HCT116 (cell line): ENCODE measurements at regions not wholly inside any gene's neighbourhood (a gene's known extent, or its start where the extent isn't known, plus 50 kb on each side); places are given as distances from the start of the nearest gene placed in this dataset.

Source experiments
- ATAC-seq: fragments of 200-7000 bp; cut with Tn5 transposase; 2 replicates; pipeline ENCODE4 v1.9.1; 2020; ENCODE audit warnings: mild to moderate bottlenecking, moderate library complexity
- BruUV-seq: library from RNA; stranded (reverse); fragments of 400-500 nt; replicated peaks from 2 replicates; lab custom pipeline; 2021; lab: Mats Ljungman, UMichigan
- CTCF ChIA-PET: fragments of 300-600 bp; sonication (Branson Sonifier 250); formaldehyde crosslinking; loops from one replicate; lab custom pipeline; 2021; ENCODE audit warnings: antibody characterized with exemption; lab: Charles Lee
- POLR2A ChIA-PET: fragments of 300-600, 350-600 bp; sonication (Branson Sonifier 250); formaldehyde crosslinking; loops from one replicate; lab custom pipeline; 2021; ENCODE audit warnings: antibody characterized with exemption; lab: Charles Lee
- RAD21 ChIA-PET, 2 experiments: fragments of 300-600 bp; sonication (Branson Sonifier 250); formaldehyde crosslinking; loops; one replicate each; lab custom pipeline; 2023; ENCODE audit warnings: low total read pairs in 2 of 2; ENCODE audit not compliant: uncharacterized antibody in 2 of 2, unreplicated experiment in 2 of 2, low non-redundant PET in 1 of 2; lab: Charles Lee
- DNase-seq: peaks from one replicate; pipeline ENCODE4 v3.0.0-alpha.2; 2010; ENCODE audit warnings: low read depth, low spot score
- H2AFZ ChIP-seq: fragments of 200-600 bp; shearing (Covaris generic), sonication (generic); 2 replicates; pipeline ENCODE4 v1.6.1; 2017; ENCODE audit warnings: low read depth, mixed run types, mixed read lengths, antibody characterized with exemption, low read length; ENCODE audit not compliant: poor library complexity, severe bottlenecking
- H3K27ac ChIP-seq: 2 replicates; pipeline ENCODE4 v1.5.1; 2012; ENCODE audit warnings: low read depth, low read length
- H3K27me3 ChIP-seq: fragments of 200-600 bp; sonication (generic); 2 replicates; pipeline ENCODE4 v1.6.1; 2016; ENCODE audit warnings: mixed run types, low read length, mixed read lengths; ENCODE audit not compliant: insufficient read depth
- H3K36me3 ChIP-seq, 2 experiments: fragments of 200-500 bp in 1 of 2; fragments of 200-600 bp in 1 of 2; sonication (Bioruptor generic) in 1 of 2; sonication (generic) in 1 of 2; 2 replicates each; pipeline versions ENCODE4 v1.5.1 to v1.6.1; 2014 to 2016; ENCODE audit warnings: low read length in 2 of 2, inconsistent platforms in 1 of 2, mixed read lengths in 1 of 2, mixed run types in 1 of 2; ENCODE audit not compliant: insufficient read depth in 2 of 2, control insufficient read depth in 1 of 2
- H3K4me1 ChIP-seq, 2 experiments: fragments of 200-600 bp in 1 of 2; sonication (generic) in 1 of 2; 2 replicates each; pipeline versions ENCODE4 v1.5.1 to v1.6.1; 2012 to 2017; ENCODE audit warnings: low read length in 2 of 2, inconsistent platforms in 1 of 2, mild to moderate bottlenecking in 1 of 2, mixed read lengths in 1 of 2, mixed run types in 1 of 2, moderate library complexity in 1 of 2; ENCODE audit not compliant: insufficient read depth in 2 of 2, control insufficient read depth in 1 of 2
- H3K4me2 ChIP-seq: fragments of 200-600 bp; sonication (generic); 2 replicates; pipeline ENCODE4 v1.6.1; 2017; ENCODE audit warnings: mixed run types, low read length, mixed read lengths
- H3K4me3 ChIP-seq, 2 experiments: fragments of 200-600 bp in 1 of 2; sonication (generic) in 1 of 2; replicated peaks in 1 of 2; 2 replicates each; pipeline ENCODE4 v1.5.1; 2011 to 2016; ENCODE audit warnings: low read length in 2 of 2, control low read depth in 1 of 2, low read depth in 1 of 2, mild to moderate bottlenecking in 1 of 2, mixed read lengths in 1 of 2, mixed run types in 1 of 2
- H3K79me2 ChIP-seq: fragments of 200-600 bp; sonication (generic); 2 replicates; pipeline ENCODE4 v1.6.1; 2017; ENCODE audit warnings: mild to moderate bottlenecking, mixed run types, low read length, moderate library complexity, mixed read lengths; ENCODE audit not compliant: insufficient read depth
- H3K9ac ChIP-seq: fragments of 200-600 bp; sonication (generic); 2 replicates; pipeline ENCODE4 v1.6.1; 2016; ENCODE audit warnings: low read length, mixed read lengths
- H3K9me2 ChIP-seq: fragments of 200-600 bp; sonication (generic), shearing (Covaris generic); 2 replicates; pipeline ENCODE4 v1.6.1; 2017; ENCODE audit warnings: mixed run types, mild to moderate bottlenecking, moderate library complexity; ENCODE audit not compliant: insufficient read depth
- H3K9me3 ChIP-seq, 2 experiments: fragments of 200-500 bp in 1 of 2; fragments of 200-600 bp in 1 of 2; sonication (Bioruptor generic) in 1 of 2; sonication (generic) in 1 of 2; 2 replicates each; pipeline ENCODE4 v1.6.1; 2014 to 2017; ENCODE audit warnings: low read length in 2 of 2, mixed read lengths in 2 of 2, inconsistent platforms in 1 of 2, low read depth in 1 of 2, mild to moderate bottlenecking in 1 of 2, mixed run types in 1 of 2, moderate library complexity in 1 of 2; ENCODE audit not compliant: control insufficient read depth in 1 of 2, insufficient read depth in 1 of 2
- H4K20me1 ChIP-seq: fragments of 200-600 bp; sonication (generic), shearing (Covaris generic); 2 replicates; pipeline ENCODE4 v1.6.1; 2017; ENCODE audit warnings: mixed run types, mild to moderate bottlenecking, moderate library complexity; ENCODE audit not compliant: insufficient read depth
- CBX3 ChIP-seq: IDR thresholded peaks from 2 replicates; pipeline ENCODE4 v1.6.1; 2012; ENCODE audit warnings: low read depth
- CEBPB ChIP-seq: IDR thresholded peaks from 2 replicates; pipeline ENCODE4 v1.6.1; 2012; ENCODE audit warnings: low read depth
- EGR1 ChIP-seq: IDR thresholded peaks from 2 replicates; pipeline ENCODE4 v1.6.1; 2012; ENCODE audit warnings: low read depth
- ELF1 ChIP-seq: IDR thresholded peaks from 2 replicates; pipeline ENCODE4 v1.6.1; 2012; ENCODE audit warnings: low read depth, borderline replicate concordance
- EZH2 ChIP-seq: fragments of 200-600 bp; sonication (generic); IDR thresholded peaks from 2 replicates; pipeline ENCODE4 v1.6.1; 2017; ENCODE audit warnings: antibody characterized with exemption, mixed run types
- EZH2phosphoT487 ChIP-seq: fragments of 200-600 bp; IDR thresholded peaks from 2 replicates; pipeline ENCODE4 v1.6.1; 2018; ENCODE audit warnings: antibody characterized with exemption, borderline replicate concordance
- FOSL1 ChIP-seq: IDR thresholded peaks from 2 replicates; pipeline ENCODE4 v1.6.1; 2012; ENCODE audit warnings: low read depth
- POLR2A ChIP-seq: IDR thresholded peaks from 2 replicates; pipeline ENCODE4 v1.7.0; 2011; ENCODE audit warnings: borderline replicate concordance; ENCODE audit not compliant: insufficient read depth, insufficient read length; ENCODE audit errors: extremely low read depth
- RAD21 ChIP-seq: IDR thresholded peaks from 2 replicates; pipeline ENCODE4 v1.6.1; 2012; ENCODE audit warnings: low read depth, mild to moderate bottlenecking
- SIN3A ChIP-seq: IDR thresholded peaks from 2 replicates; pipeline ENCODE4 v1.6.1; 2012; ENCODE audit warnings: low read depth
- SP1 ChIP-seq: IDR thresholded peaks from 2 replicates; pipeline ENCODE4 v1.6.1; 2012; ENCODE audit warnings: low read depth
- SRF ChIP-seq: IDR thresholded peaks from 2 replicates; pipeline ENCODE4 v1.6.1; 2012; ENCODE audit warnings: low read depth
- TCF7L2 ChIP-seq: IDR thresholded peaks from 2 replicates; pipeline ENCODE4 v1.7.0; 2011; ENCODE audit warnings: borderline replicate concordance, inconsistent platforms; ENCODE audit not compliant: insufficient read depth, insufficient read length; ENCODE audit errors: extremely low read depth
- YY1 ChIP-seq: IDR thresholded peaks from 2 replicates; pipeline ENCODE4 v1.6.1; 2011; ENCODE audit warnings: low read length, low read depth, moderate library complexity, mild to moderate bottlenecking; ENCODE audit not compliant: insufficient replicate concordance; ENCODE audit errors: extremely low read depth
- ZFX ChIP-seq: fragments of 450-650 bp; IDR thresholded peaks from 2 replicates; pipeline ENCODE4 v1.6.1; 2017
- ZNF274 ChIP-seq: fragments of 200-500 bp; sonication (Bioruptor generic); IDR thresholded peaks from 2 replicates; pipeline ENCODE4 v1.6.1; 2014; ENCODE audit warnings: mild to moderate bottlenecking, low read depth, low read length, inconsistent platforms
- intact Hi-C: fragments of 100-400 bp; cut with micrococcal nuclease; formaldehyde crosslinking; loops from 2 replicates; pipeline ENCODE4 v1.10.0; 2022
- TF ChIP-seq, protein P1 (sequence below): IDR thresholded peaks from 2 replicates; pipeline ENCODE4 v1.6.1; 2011; ENCODE audit warnings: mild to moderate bottlenecking, low read length, moderate library complexity; ENCODE audit not compliant: insufficient replicate concordance; ENCODE audit errors: extremely low read depth
- TF ChIP-seq, protein P2 (sequence below): IDR thresholded peaks from 2 replicates; pipeline ENCODE4 v1.6.1; 2012
- TF ChIP-seq, protein P3 (sequence below): IDR thresholded peaks from 2 replicates; pipeline ENCODE4 v1.6.1; 2012; ENCODE audit warnings: low read depth
- TF ChIP-seq, protein P4 (sequence below): IDR thresholded peaks from 2 replicates; pipeline ENCODE4 v1.6.1; 2012

DNA sequence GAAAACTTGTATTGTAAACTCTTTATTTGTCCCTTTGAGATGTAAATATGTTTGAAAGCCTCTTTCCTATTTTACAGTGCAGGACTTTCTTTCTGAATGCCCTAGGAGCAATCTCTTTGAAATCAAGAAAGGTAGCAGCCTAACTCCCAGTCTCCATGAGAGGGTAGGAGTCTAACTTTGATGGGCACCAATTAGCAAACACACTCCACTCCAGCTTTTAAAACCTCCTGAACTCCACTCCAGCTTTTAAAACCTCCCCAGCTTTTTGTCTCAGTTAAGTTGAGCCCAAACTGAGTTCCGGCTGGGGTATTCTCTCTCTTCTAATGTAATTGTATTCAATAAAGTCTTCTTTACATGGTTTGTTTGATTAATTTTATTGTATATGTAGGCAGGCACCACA is 493.7 kb upstream of the CDH7 start:
- POLR2A ChIA-PET = no interaction called here
- H3K79me2 ChIP-seq = no peaks in the 10 kb centered on the region
- no peaks in the 10 kb centered on the region for H3K4me1 ChIP-seq
- no peaks in the 10 kb centered on the region for H3K9me2 ChIP-seq
- H3K27ac ChIP-seq = no peak overlapping the region
- TF ChIP-seq SIN3A (no peak), SRF (no peak), EZH2 (no peak), SP1 (no peak), ZNF274 (no peak), POLR2A (no peak), EGR1 (no peak), CBX3 (no peak), FOSL1 (no peak), TCF7L2 (no peak), ZFX (no peak), RAD21 (no peak), CEBPB (no peak), YY1 (no peak), EZH2phosphoT487 (no peak), ELF1 (no peak)
- TF ChIP-seq, protein P1, sequence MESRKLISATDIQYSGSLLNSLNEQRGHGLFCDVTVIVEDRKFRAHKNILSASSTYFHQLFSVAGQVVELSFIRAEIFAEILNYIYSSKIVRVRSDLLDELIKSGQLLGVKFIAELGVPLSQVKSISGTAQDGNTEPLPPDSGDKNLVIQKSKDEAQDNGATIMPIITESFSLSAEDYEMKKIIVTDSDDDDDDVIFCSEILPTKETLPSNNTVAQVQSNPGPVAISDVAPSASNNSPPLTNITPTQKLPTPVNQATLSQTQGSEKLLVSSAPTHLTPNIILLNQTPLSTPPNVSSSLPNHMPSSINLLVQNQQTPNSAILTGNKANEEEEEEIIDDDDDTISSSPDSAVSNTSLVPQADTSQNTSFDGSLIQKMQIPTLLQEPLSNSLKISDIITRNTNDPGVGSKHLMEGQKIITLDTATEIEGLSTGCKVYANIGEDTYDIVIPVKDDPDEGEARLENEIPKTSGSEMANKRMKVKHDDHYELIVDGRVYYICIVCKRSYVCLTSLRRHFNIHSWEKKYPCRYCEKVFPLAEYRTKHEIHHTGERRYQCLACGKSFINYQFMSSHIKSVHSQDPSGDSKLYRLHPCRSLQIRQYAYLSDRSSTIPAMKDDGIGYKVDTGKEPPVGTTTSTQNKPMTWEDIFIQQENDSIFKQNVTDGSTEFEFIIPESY = no peak
- TF ChIP-seq, protein P2, sequence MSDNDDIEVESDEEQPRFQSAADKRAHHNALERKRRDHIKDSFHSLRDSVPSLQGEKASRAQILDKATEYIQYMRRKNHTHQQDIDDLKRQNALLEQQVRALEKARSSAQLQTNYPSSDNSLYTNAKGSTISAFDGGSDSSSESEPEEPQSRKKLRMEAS = no peak
- TF ChIP-seq, protein P3, sequence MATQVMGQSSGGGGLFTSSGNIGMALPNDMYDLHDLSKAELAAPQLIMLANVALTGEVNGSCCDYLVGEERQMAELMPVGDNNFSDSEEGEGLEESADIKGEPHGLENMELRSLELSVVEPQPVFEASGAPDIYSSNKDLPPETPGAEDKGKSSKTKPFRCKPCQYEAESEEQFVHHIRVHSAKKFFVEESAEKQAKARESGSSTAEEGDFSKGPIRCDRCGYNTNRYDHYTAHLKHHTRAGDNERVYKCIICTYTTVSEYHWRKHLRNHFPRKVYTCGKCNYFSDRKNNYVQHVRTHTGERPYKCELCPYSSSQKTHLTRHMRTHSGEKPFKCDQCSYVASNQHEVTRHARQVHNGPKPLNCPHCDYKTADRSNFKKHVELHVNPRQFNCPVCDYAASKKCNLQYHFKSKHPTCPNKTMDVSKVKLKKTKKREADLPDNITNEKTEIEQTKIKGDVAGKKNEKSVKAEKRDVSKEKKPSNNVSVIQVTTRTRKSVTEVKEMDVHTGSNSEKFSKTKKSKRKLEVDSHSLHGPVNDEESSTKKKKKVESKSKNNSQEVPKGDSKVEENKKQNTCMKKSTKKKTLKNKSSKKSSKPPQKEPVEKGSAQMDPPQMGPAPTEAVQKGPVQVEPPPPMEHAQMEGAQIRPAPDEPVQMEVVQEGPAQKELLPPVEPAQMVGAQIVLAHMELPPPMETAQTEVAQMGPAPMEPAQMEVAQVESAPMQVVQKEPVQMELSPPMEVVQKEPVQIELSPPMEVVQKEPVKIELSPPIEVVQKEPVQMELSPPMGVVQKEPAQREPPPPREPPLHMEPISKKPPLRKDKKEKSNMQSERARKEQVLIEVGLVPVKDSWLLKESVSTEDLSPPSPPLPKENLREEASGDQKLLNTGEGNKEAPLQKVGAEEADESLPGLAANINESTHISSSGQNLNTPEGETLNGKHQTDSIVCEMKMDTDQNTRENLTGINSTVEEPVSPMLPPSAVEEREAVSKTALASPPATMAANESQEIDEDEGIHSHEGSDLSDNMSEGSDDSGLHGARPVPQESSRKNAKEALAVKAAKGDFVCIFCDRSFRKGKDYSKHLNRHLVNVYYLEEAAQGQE = no peak
- TF ChIP-seq, protein P4, sequence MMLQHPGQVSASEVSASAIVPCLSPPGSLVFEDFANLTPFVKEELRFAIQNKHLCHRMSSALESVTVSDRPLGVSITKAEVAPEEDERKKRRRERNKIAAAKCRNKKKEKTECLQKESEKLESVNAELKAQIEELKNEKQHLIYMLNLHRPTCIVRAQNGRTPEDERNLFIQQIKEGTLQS = no peak
- ATAC-seq (no peak), DNase-seq (no peak)
- no TSS peak for BruUV-seq
- CTCF ChIA-PET = no interaction called here
- H3K27me3 ChIP-seq = no peaks in the 10 kb centered on the region
- no peak overlapping the region for H3K4me2 ChIP-seq
- no peak overlapping the region for H3K4me3 ChIP-seq
- no peaks in the 10 kb centered on the region for H3K36me3 ChIP-seq
- H4K20me1 ChIP-seq = no peaks in the 10 kb centered on the region
- intact Hi-C loops = no loop called here
- no peak overlapping the region for H3K9ac ChIP-seq
- RAD21 ChIA-PET = no interaction called here
- H2AFZ ChIP-seq = no peak overlapping the region
- H3K9me3 ChIP-seq = peaks cover 4 to 13% of the 10 kb centered on the region in 2 experiments; a peak in 2 of 4 replicates
